GM18861 (cell line): ENCODE measurements at regions not wholly inside any gene's neighbourhood (a gene's known extent, or its start where the extent isn't known, plus 50 kb on each side); places are given as distances from the start of the nearest gene placed in this dataset.
"Not testable (repeated sequence)": the region's sequence is repeated elsewhere in the genome, so short reads cannot be mapped to it uniquely, and the experiment has no call there.

ENCODE experiments used
- ATAC-seq: cut with Tn5 transposase; IDR thresholded peaks from one replicate; pipeline ENCODE4 v1.9.1; 2021; ENCODE audit not compliant: unreplicated experiment

GRCh38 chr9:78172610-78173009 is 63.3 kb upstream of the CEP78 start:
- not testable (repeated sequence) for ATAC-seq

- no peak for ATAC-seq
These were observed 64.2 kb upstream of the CEP78 start for GRCh38 chr9:78171651-78172050.

GRCh38 chr9:78169125-78169524 is 66.8 kb upstream of the CEP78 start:
- ATAC-seq = no peak

- no peak for ATAC-seq
These were observed 68.5 kb upstream of the CEP78 start for GRCh38 chr9:78167356-78167755.

- ATAC-seq = no peak
These were observed 72.0 kb upstream of the CEP78 start for GRCh38 chr9:78163834-78164233.

GRCh38 chr9:78158286-78158685 is 77.6 kb upstream of the CEP78 start:
- no peak for ATAC-seq

GRCh38 chr9:78150983-78151356 is 84.9 kb upstream of the CEP78 start:
- ATAC-seq = no peak

- ATAC-seq = no peak
These were observed 85.4 kb upstream of the CEP78 start for GRCh38 chr9:78150312-78150982.

GRCh38 chr9:78149702-78150291 is 86.1 kb upstream of the CEP78 start:
- ATAC-seq = no peak

- no peak for ATAC-seq
These were observed 89.6 kb upstream of the CEP78 start for GRCh38 chr9:78146241-78146640.

- no peak for ATAC-seq
These were observed 91.1 kb upstream of the CEP78 start for GRCh38 chr9:78144663-78145377.

GRCh38 chr9:78144008-78144381 is 91.9 kb upstream of the CEP78 start:
- ATAC-seq = no peak

GRCh38 chr9:78143281-78144007 is 92.4 kb upstream of the CEP78 start:
- ATAC-seq = no peak

GRCh38 chr9:78142264-78142663 is 93.6 kb upstream of the CEP78 start:
- not testable (repeated sequence) for ATAC-seq

GRCh38 chr9:78133751-78134150 is 102.1 kb upstream of the CEP78 start:
- peak; percentile 68 for ATAC-seq

GRCh38 chr9:78132701-78133058 is 101.1 kb upstream of the GNAQ start:
- no peak for ATAC-seq

GRCh38 chr9:78131969-78132700 is 100.5 kb upstream of the GNAQ start:
- ATAC-seq = no peak

- no peak for ATAC-seq
These were observed 99.2 kb upstream of the GNAQ start for GRCh38 chr9:78130853-78131252.

GRCh38 chr9:78130004-78130403 is 98.4 kb upstream of the GNAQ start:
- ATAC-seq = no peak

GRCh38 chr9:78127279-78128225 is 95.9 kb upstream of the GNAQ start:
- no peak for ATAC-seq
